SKM-1 (cell line): ENCODE measurements at regions not wholly inside any gene's neighbourhood (a gene's known extent, or its start where the extent isn't known, plus 50 kb on each side); places are given as distances from the start of the nearest gene placed in this dataset.
"Not testable (repeated sequence)": the region's sequence is repeated elsewhere in the genome, so short reads cannot be mapped to it uniquely, and the experiment has no call there.

ENCODE experiments used
- DNase-seq: peaks from one replicate; lab custom pipeline; 2025; ENCODE audit not compliant: unreplicated experiment; lab: John Stamatoyannopoulos, UW

DNA sequence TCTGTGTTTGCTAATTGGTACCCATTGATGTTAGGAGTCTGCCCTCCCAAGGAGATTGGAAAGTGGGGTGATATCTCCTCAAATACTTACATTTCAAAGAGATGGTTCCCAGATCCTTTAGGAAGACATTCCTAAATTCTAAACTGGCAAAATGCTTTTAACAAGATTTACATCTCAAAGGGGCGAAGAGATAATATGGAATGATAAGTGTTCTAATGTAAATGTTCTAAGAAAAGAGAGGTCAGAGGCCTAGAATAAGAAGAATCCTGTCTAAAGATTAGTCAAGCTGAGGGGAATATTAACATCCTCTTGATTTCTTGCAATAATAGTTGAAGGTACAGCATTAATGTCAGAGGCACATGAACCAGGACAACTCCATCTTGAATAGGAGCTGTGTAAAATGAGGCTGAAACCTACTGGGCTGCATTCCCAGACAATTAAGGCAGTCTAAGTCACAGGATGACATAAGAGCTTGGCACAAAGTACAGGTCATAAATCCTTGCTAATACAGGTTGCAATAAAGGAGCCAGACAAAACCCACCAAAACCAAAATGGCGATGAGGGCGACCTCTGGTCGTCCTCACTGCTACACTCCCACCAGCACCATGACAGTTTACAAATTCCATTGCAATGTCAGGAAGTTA, 2248.1 kb downstream of the ARAP2 start:
- DNase-seq, result no peak

DNA sequence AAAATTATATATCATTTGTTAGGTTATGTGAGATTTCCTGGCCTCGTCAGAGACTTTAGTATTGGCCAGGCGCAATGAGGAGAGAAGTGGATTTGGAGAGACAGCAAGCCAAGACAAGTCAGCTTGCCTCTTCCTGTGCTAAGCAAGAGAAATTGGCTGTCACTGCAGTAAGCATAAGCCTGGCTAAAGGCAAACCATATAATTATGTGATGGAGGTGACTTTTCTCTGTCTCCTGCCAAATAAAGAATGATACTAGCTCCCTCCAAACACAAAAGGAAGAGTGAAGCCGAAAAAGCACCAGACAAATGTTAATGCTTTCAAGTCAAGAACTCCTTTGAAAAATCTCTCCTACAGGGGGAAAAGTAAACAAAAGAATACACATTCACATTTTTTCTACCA, 2246.0 kb downstream of the ARAP2 start:
- no peak for DNase-seq

DNA sequence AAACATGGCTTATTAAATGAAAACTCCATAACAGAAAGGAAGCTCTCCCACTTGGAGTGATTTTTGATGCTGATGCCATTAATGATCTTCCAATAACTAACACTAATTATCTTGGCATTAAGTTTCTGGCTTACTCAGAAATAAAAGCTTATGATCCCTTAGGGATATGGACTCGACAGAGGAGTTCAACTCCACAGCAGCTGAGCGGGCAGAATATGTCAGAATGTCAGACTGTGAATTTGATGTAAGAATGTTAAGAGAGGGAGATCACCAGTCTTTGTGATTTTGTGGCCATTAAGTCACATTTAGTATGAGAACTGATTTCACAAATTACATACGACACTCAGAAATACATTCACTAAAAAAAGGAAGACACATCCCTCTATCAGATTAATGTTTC, 2244.0 kb downstream of the ARAP2 start:
- no peak for DNase-seq

DNA sequence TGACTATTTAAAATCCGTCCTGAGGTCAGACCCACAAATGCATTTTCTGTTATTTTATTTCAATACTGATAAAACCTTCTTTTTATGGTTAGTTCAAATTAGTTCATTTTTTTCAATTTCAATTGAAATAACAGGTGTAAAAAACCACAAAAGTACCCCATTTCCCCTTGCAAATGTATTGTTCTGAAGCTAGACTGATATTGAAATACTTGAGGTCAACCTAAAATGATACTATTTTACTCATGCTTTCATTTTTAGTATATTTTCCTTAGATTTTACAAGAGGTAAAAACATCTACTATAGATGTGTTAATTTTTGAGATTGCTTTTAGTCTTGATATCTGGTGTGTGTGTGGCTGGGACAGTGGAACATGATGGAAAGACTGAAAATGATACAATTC, 2237.8 kb downstream of the ARAP2 start:
- not testable (repeated sequence) for DNase-seq

DNA sequence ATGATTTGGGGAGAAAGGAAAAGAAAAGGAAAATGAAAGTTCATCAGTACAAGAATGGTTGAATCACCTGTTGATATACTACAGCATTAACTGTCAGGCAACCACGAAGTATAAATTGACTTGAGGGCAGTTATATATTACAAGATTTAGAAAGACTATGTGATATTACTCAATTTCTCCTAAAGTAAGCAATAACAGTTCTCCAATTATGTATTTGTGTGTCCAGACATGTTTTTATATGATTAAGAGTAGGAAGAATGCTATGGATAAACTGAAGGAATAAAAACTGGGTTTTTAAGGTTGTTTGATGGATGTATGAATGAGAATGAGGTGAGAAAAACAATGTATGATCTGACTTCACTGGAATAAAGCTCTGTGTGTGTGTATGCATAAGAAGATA, 2234.4 kb downstream of the ARAP2 start:
- DNase-seq, result no peak

DNA sequence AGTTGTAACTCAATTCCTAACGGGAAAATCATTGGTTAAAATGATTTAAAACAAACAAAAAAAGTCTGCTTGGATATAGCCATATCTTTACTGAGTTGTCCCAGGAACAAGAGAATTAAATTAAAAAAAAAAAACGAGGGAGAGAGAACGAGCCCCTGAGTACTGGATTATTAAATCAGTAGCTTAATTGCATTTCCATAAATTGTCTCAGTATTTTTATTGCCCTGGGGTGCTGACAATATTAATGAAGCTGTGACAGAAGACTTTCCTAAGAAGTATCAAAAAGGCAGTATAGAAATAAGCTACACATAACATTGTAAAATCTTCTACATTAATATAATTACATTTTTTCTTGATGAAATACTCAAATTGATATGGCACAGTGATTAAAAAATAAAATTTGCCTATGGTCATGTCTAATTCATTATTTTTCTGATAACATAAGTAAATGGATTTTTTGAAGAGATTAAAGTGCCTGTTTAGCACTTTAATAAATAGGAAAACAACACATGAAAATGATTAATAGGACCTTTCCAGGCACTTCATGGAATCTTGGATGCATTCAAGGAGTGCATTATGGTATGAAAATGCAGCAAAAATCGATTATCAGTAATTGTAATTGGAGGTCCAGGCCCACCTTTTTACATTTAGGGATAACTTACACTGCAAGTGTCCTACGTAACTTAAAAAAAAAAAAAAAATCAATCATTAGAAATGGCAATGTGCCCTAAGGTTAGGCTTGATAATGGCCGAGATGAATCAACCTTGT, 2233.4 kb downstream of the ARAP2 start:
- DNase-seq, result no peak

DNA sequence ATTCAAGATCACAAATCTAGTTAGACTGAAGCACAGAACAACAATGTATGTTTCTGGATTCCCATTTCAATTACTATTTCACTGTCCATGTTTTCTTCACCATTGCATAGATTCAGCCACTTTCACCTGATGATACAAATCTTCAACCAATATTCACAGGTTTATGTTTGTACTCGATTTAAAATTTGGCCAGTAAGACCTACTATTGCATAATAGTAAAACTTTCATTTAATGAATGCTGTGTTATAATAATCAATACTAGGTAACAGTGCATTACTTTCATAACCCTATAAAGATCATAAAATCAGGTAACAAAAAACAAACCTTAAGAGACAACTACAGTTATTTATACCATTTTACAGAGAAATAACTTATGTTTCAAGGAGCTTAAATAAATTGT, 2209.1 kb downstream of the ARAP2 start:
- DNase-seq, result no peak

DNA sequence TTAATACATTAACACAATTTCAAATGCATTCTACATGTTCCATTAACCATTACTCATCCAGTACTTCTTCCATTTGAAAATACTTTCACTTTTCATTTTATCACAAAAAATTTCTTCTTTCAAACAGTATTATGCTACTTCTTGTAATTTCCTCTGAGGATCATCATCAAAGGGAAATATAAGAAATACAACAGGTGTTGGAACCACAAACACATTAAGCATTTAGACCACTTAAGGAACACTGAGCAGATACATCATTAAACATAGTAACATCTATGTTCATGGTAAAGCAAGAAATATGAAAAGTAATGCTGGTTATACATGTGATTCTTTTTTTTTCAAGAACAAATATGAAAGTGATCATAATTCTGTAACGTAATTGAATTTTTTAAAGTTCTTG, 2207.0 kb downstream of the ARAP2 start:
- DNase-seq, result no peak

DNA sequence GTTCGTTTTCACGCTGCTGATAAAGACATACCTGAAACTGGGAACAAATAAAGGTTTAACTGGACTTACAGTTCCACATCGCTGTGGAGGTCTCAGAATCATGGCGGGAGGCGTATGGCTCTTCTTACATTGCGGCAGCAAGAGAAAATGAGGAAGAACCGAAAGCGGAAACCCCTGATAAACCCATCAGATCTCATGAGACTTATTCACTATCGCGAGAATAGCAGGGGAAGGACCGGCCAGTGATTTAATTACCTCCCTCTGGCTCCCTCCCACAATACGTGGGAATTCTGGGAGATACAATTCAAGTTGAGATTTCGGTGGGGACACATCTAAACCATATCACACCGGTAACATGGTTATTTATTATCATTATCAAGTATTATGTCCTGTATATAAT, 2204.5 kb downstream of the ARAP2 start:
- no peak for DNase-seq

DNA sequence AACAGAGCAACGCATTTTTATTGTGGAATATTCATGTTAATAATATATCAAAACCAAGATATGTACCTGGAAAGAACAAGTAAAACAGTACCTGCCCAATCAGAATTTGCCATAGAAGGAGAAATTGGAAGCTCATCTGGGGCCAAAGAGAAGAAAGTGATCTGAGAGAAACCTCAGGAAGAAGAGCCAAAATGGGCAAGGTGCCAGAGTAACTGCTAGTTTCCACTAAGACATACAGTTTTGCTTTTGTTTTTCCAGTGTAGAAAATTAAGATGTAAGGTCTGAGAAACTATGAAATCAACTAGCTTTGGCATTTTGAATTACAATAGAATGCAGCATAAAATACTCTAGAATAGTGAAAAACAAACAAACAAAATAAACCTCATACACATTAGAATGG, 2201.2 kb downstream of the ARAP2 start:
- no peak for DNase-seq

DNA sequence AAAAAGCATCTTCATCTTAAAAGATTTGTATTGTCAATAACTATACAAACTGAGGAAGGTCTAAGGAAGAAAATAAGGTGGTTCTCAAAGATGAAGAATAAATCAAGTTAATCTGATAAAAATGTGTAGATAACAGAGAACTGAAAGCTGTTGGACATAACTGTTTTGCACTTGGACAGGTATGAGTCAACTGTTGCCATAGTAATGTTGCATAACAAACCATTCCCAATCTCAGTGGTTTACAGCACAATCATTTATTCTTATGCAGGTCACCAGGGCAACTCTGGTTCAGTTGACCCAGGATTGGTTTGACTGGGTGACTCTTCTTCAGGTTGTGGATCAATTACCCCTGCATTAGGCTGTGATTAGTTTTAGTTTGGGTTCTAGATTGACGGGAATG, 2197.7 kb downstream of the ARAP2 start:
- DNase-seq, result no peak

DNA sequence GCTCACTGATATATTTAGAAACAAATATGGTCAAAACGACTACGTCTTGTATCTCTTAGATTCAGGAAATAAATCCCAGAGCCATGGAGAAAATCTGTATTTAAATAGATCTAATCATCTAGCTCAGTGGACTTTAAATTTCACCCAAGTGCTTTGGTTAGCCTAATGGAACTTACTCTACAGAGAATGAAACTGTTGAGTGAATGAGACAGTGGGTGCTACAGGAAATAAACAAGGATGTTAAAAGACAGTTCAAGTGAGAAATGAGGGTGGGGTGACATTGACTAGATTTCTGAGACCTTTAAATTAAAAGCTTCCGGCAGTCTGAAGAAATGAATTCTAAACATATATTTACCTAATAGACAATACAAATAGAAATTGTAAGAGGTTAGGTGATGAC, 2197.0 kb downstream of the ARAP2 start:
- DNase-seq, result no peak

DNA sequence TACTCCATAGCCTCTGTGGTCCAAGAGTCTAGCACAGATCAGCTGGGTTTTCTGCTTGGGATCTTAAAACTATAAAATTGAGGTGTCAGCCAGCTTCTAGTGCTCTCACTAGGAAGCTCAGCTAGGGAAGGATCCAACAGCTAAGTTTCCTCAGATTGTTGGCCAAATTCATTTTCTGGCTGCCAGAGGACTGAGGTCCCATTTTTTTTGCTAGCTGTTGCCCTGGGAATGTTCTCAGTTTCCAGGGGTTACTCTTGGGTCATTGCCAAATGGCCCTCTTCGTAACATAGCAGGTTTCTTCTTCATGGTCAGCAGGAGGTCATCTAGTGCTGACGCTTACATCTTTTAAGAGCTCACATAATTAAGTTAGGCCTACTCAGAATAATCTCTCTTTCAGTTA, 2178.2 kb downstream of the ARAP2 start:
- DNase-seq, result no peak

DNA sequence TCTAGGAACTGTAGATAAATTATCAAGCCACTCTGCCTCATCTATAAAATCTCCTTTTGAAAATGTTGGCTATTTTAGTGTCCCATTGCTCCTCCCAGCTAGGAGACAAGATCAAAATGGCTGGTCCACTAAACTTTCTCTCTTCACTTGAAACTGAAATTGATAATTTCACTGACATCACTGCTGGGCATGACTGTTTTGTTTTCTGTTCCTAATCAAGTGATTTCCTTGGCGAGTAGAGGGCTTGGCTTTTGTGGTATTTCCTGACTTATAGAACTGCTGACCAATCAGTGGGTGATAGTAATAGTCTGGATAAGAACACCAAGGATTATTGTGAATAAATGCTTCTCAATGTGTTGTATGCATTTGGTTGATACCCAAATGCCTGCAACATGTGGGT, 2152.9 kb downstream of the ARAP2 start:
- DNase-seq, result no peak

DNA sequence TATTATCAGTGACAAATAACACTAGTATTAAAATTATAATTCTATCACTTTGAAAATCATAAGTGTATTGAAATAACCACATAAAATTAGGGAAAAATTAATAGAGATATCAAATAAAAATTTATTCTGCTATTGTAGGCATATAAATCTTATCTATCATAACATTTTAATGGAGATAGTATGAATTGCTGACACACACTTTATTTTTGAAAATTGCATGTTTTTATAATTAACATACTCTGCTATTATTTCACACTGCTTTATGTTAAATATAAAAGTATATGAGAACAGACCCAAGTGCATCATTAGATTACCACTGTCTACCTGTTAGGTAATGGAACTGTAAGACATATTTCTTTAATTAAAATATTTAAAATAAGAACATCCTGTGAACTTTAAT, 2150.2 kb downstream of the ARAP2 start:
- DNase-seq, result no peak

DNA sequence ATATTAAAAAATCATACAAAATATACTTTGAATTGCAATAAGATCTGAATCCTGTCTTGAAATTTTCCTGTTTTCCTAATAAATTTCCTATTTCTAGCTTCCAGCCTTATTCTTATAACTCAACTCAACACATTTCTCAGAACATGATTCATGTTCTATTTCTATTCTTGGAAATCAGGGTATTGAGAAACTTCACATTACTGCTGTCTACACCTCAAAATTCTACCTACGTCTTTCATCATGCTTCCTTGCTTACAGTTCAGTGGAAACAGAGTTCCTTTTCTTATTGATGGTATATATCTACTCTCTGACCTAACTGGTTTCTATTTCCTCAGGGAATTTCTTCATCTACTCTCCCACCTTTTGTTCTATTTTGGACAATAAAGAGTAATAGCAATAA, 2139.0 kb downstream of the ARAP2 start:
- no peak for DNase-seq

DNA sequence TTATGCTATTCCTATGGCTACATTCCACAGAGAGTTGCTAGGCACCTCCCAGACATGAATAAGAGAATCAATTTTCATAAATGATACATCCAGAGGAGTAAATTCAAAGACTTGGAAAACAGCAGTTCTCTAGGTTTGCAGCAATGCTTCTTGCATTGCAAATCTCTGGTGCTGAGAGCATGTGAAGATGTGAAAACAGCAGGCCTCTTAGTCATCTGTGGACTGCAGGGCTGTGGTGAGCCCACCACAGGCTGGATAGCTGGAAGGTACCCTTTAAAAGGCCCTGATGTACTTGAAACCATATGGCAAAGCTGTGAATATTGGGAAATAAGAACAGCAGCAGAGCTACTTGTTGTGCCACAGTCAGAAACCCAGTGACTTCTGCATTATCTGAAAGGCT, 2135.9 kb downstream of the ARAP2 start:
- no peak for DNase-seq

DNA sequence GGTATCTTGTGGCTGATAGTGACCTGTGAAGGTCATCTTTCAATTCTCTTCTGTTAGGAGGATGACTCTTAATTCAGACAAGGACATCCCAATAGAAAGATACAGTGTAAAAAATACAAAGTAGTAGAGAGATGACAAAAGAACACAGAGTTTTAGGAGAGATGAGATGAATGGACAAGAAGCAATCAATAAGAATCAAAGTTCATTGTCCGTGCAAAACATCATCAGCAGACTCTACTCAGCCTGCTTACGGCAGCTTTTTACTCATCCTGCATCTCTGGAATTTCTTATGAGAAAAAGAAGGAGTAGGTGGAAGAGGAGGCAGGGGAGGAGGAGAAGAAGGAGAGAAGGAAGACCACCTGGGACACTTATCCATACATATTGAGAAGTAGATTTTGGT, 2131.7 kb downstream of the ARAP2 start:
- no peak for DNase-seq

DNA sequence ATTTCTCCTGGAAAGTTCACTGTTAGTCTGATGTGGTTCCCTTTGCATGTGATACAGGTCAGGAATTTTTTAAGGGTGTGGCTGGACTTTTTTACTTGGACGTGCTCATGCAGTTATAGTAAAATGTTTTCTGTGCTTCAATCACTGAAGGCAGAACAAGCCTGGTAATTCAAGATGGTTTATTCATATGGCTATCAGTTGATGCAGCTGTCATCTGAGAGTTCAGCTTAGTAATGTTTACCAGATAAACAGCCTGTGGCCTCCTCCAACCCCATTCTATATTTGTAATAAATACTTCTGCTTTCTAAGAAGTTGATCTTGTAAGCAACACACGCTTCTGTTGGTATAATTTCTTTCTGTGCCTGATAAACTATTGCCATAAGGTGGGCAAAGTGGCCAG, 2105.9 kb downstream of the ARAP2 start:
- DNase-seq, result no peak

DNA sequence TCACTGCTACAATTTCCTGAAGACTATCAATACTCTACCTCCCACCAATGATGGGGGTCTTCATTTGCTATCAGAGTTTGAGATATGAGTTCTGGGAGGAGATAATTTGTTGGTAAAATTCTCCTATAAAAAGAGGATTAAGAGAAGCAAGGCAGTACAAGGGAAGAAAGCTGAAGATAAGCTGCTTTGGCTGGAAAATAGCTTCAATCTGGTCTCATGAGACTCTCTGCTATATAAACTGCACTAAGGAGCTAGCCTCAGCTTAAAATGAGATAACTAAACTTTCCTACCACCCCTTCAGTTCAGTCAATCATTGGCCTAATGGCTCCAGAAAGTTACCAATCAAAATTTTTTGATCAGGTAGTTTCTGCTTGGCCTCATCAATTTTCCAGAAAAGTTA, 2105.0 kb downstream of the ARAP2 start:
- DNase-seq, result no peak

DNA sequence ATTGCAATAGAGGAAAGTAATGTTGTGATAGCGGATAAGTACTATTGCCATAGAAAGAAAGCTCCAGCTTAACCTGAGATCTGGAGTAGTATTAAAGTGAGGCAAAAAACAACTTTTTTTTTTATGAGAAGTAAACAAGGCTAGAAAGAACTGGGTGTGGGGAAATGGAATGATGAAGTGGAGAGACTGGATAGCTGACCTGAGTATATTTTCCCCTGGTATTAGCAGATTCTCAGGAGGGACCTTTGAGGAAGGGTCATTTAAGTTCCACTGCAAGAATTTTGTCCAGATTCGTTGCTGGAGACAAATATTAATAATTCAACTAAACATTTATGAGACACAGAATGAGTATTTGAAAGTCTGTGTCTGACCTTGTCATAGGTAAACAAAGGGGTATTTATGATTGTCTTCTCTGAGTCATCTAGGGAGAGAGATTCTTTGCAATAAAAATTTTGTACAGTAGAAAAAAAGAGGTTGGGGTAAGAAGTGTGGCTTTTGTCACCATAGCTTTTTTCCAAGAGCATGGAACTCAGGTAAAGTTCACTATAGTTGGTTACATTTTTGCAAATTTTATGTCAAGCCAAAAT, 2095.9 kb downstream of the ARAP2 start:
- DNase-seq, result no peak

DNA sequence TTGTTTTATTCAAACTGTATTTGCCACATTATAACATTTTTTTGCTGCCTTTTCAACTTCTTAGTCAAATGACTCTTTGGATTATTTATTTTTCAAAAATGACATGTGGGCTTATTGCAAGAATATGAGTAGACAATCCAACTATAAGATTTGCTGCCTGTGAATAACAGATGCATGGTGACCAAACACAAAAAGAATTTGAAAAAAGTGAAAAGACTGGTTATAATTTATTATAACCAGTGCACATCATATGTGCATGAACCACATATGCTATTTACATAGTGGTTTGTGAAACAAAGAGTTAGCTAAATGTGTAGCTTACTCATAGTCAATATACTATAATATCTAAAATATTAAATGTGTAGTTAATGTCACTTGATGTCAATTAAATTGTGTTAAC, 2086.8 kb downstream of the ARAP2 start:
- no peak for DNase-seq

DNA sequence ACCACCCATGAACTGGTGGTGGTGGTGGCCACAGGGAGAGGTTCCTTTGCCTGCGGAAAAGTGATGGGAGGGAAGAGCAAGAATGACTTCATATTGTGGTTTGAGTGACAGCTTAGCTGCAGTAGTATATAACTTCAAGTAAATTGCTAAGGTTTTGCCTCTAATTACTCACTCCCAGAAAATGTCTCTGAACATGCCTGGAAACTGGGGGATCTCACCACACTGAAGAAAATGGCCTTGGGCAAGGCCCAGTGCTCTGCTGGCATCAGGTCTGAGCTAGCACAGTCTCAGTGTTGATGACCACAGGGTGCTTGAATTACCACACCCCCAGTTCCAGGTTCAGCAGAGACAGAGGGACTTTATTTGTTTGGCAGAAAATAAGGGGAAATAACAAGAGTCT, 2085.4 kb downstream of the ARAP2 start:
- no peak for DNase-seq
